ENCODE measurements at regions not wholly inside any gene's neighbourhood (a gene's known extent, or its start where the extent isn't known, plus 50 kb on each side); places are given as distances from the start of the nearest gene placed in this dataset.

GRCh38 chr7:35555386-35555785 is 139.5 kb downstream of the HERPUD2 start:
- TF ChIP-seq CTCF (IDR thresholded peaks at IDR 0.05; ENCODE audit: insufficient read depth, low read depth, low read length), result no peak
- TF ChIP-seq EZH2 (IDR thresholded peaks at IDR 0.05; ENCODE audit: insufficient read depth, low read length), result no peak
